WERI-Rb-1 (cell line): ENCODE measurements at regions not wholly inside any gene's neighbourhood (a gene's known extent, or its start where the extent isn't known, plus 50 kb on each side); places are given as distances from the start of the nearest gene placed in this dataset.

Experiments
- DNase-seq: peaks from one replicate; pipeline ENCODE4 v3.0.0-alpha.2; 2020
- H3K27ac ChIP-seq: fragments of 250-450 bp; sonication (Bioruptor Pico); 2 replicates; pipeline ENCODE4 v1.5.1; 2020; ENCODE audit warnings: mild to moderate bottlenecking, moderate library complexity
- H3K27me3 ChIP-seq: fragments of 250-450 bp; sonication (Bioruptor Pico); 2 replicates; pipeline ENCODE4 v1.5.1; 2021; ENCODE audit warnings: mild to moderate bottlenecking, low read depth, moderate library complexity; ENCODE audit not compliant: insufficient read depth, severe bottlenecking
- H3K36me3 ChIP-seq: fragments of 250-450 bp; sonication (Bioruptor Pico); 2 replicates; pipeline ENCODE4 v1.5.1; 2020; ENCODE audit warnings: mild to moderate bottlenecking, moderate library complexity
- H3K4me3 ChIP-seq: 2 replicates; pipeline ENCODE4 v1.5.1; 2011; ENCODE audit warnings: low read depth, mild to moderate bottlenecking, control low read depth, low read length
- H3K9me3 ChIP-seq: fragments of 250-450 bp; sonication (Bioruptor Pico); 2 replicates; pipeline ENCODE4 v1.5.1; 2021; ENCODE audit warnings: mild to moderate bottlenecking, moderate library complexity; ENCODE audit not compliant: severe bottlenecking
- TF ChIP-seq, protein P1 (sequence below): IDR thresholded peaks from 2 replicates; pipeline ENCODE4 v1.5.1; 2011; ENCODE audit warnings: low read depth, mild to moderate bottlenecking, control low read depth, inconsistent platforms, low read length

DNA sequence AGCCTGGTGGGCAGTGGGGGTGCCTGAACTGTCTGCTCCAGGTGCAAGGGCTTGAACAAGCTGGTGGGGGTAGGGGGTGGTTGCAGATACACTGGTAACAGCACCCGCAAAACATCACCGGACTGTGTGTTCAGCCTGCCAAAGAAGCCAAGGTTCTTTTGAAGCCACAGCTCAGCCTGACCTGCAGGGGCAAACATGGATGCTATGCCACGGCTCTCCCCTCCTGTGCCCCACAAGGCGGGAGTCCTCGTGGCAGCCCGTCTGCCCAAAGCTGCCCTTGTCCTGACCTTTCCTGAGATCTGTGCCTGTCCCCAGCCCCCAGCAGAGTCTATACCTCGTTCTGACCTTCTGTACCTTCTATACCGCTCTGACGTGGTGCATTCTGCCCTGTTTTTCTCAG is 285.7 kb downstream of the GLRX3 start:
- H3K4me3 ChIP-seq, result no peak overlapping the region
- H3K36me3 ChIP-seq, result no peaks in the 10 kb centered on the region
- no peaks in the 10 kb centered on the region for H3K9me3 ChIP-seq

DNA sequence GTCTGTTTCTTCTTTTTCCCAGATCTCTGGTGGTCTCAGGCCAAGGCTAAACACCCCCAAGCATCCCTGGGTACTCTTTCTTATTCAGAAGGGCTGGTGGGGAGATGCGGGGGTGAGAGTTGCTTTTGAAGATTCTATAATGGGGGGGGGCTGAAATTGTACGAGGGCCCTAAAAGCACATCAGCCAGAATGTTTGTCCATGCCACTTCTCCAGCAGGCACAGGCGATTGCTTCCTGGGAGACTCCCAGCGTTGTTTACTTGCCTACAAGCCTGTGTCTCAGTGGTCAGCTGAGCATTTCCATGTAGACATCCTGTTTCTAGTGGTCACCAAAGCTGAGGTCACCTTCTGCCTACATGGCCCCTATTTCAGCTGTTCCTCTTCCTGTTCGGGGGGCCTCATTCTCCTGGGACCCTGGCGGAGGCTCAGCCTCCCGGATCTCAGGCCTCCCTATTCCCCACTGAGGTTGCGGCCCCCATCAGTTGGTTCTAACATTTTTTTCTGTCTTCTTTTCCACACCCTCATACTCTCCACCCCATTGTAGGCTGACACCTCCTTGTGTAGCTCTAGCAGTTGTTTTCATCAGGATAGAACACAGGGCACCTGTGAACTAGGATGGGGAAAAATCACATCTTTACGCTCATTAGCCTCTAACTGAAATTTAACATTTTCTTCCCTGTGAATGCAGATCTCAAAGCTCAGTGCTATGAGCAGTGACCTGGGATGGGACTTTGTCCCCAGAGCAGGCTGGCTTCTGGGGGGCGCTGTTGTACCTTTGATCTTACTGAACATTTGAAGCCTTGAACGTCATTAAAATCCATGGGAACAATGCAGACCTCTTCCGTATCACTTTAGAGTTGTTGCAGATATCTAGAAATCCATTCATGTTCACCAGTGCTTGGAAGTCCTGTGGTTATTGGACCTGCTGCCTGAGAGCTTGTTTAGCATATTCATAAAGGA is 286.5 kb downstream of the GLRX3 start:
- H3K9me3 ChIP-seq, result no peaks in the 10 kb centered on the region
- no peak overlapping the region for H3K27ac ChIP-seq
- TF ChIP-seq, protein P1, sequence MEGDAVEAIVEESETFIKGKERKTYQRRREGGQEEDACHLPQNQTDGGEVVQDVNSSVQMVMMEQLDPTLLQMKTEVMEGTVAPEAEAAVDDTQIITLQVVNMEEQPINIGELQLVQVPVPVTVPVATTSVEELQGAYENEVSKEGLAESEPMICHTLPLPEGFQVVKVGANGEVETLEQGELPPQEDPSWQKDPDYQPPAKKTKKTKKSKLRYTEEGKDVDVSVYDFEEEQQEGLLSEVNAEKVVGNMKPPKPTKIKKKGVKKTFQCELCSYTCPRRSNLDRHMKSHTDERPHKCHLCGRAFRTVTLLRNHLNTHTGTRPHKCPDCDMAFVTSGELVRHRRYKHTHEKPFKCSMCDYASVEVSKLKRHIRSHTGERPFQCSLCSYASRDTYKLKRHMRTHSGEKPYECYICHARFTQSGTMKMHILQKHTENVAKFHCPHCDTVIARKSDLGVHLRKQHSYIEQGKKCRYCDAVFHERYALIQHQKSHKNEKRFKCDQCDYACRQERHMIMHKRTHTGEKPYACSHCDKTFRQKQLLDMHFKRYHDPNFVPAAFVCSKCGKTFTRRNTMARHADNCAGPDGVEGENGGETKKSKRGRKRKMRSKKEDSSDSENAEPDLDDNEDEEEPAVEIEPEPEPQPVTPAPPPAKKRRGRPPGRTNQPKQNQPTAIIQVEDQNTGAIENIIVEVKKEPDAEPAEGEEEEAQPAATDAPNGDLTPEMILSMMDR, result peak; percentile 63
- no peak overlapping the region for H3K4me3 ChIP-seq
- H3K27me3 ChIP-seq, result no peaks in the 10 kb centered on the region
- peak; percentile 56 for DNase-seq
- H3K36me3 ChIP-seq, result no peaks in the 10 kb centered on the region

More for the DNA sequence above, 285.7 kb downstream of the GLRX3 start:
- TF ChIP-seq, protein P1, result no peak
- no peak for DNase-seq
- Histone ChIP-seq H3K27ac (no peak overlapping the region), H3K27me3 (no peaks in the 10 kb centered on the region)

DNA sequence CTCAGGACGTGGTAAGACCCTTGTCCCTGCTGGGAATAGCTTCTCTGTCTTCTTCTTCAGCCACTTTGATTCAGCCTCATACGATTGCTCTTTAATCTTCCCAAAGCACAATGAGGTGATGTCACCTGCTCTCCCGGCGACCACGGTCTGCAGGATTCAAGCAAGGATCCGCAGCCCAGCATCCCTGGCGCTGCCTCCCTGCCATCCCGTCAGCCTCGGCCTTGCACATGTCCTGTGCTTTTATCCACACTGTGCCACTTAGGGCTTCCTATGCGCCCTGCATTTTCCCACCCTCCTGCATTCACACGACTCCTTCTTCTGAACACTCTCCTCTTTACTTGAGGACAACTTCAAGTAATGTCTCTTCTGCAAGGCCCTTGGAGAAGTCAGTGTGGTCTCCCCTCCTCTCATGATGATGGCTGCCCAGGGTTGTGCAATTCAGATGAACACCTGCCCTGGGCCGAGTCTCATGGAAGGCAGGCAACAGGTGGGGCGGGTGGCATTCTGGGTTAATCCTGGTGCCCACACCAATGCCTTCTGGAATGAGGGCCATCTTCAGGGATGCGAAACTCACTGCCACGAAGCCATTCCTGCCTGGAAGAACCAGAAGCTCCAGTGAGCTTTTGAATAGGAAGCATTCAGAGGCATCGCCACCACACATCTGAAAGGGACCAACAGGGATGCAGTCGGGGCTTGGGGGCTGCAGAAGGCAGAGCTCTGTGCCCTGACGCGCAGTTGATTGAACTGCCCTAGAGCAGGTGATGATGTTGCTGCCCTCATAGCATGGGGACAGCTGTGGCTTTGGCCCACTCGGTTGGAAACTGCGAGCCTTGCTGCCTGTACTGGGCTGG is 287.5 kb downstream of the GLRX3 start:
- no peak overlapping the region for H3K27ac ChIP-seq
- H3K9me3 ChIP-seq, result no peaks in the 10 kb centered on the region
- TF ChIP-seq, protein P1, result no peak
- no peaks in the 10 kb centered on the region for H3K36me3 ChIP-seq
- H3K27me3 ChIP-seq, result no peaks in the 10 kb centered on the region
- DNase-seq, result no peak
- H3K4me3 ChIP-seq, result no peak overlapping the region

- H3K27ac ChIP-seq, result no peak overlapping the region
- no peaks in the 10 kb centered on the region for H3K27me3 ChIP-seq
- no peak overlapping the region for H3K4me3 ChIP-seq
- no peaks in the 10 kb centered on the region for H3K36me3 ChIP-seq
- H3K9me3 ChIP-seq, result no peaks in the 10 kb centered on the region
- no peak for DNase-seq
- TF ChIP-seq, protein P1, result no peak
Observed at GRCh38 chr10:130424418-130424817, 288.2 kb downstream of the GLRX3 start.

DNA sequence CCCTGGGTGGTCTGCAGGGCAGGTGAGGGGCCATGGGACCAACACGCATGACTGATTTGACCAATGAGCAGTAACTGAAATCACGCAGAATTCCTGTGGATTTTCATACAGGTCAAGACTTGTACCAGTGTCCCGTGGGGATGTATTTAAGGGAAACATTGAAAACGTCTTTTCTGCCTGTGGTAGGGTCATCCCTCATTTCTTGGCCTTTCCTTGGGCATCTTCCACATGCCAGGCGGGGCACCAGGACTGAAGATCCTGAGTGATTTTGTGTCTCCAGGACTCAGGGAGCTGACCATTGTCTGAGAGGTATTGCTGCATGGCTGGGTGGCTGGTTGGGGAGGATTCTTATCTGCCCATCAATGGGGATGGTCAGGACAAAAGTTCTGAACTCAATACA is 289.0 kb downstream of the GLRX3 start:
- TF ChIP-seq, protein P1, result no peak
- no peak for DNase-seq
- H3K36me3 ChIP-seq, result no peaks in the 10 kb centered on the region
- H3K27me3 ChIP-seq, result no peaks in the 10 kb centered on the region
- H3K4me3 ChIP-seq, result no peak overlapping the region
- no peak overlapping the region for H3K27ac ChIP-seq
- no peaks in the 10 kb centered on the region for H3K9me3 ChIP-seq
